H7 (cell line): ENCODE measurements at regions not wholly inside any gene's neighbourhood (a gene's known extent, or its start where the extent isn't known, plus 50 kb on each side); places are given as distances from the start of the nearest gene placed in this dataset.

Experiments used
- DNase-seq: peaks from one replicate; pipeline ENCODE4 v3.0.0; 2012
- H3K27me3 ChIP-seq: 2 replicates; pipeline ENCODE4 v1.6.0; 2011; ENCODE audit warnings: mild to moderate bottlenecking, low read length; ENCODE audit not compliant: control insufficient read depth, insufficient read depth
- H3K36me3 ChIP-seq: replicated peaks from 2 replicates; pipeline ENCODE4 v1.5.1; 2011; ENCODE audit warnings: low read length; ENCODE audit not compliant: control insufficient read depth, insufficient read depth
- H3K4me3 ChIP-seq: 2 replicates; pipeline ENCODE4 v1.5.1; 2011; ENCODE audit warnings: low read depth, mild to moderate bottlenecking, control low read depth, low read length, moderate library complexity; ENCODE audit not compliant: insufficient read depth

- Histone ChIP-seq H3K4me3 (no peak overlapping the region), H3K36me3 (no peaks in the 10 kb centered on the region), H3K27me3 (no peaks in the 10 kb centered on the region)
- DNase-seq, result no peak
Measured at GRCh38 chr10:130466271-130466997, 330.2 kb downstream of the GLRX3 start.

GRCh38 chr10:130470286-130470685, 334.1 kb downstream of the GLRX3 start:
- DNase-seq, result no peak
- Histone ChIP-seq H3K27me3 (no peaks in the 10 kb centered on the region), H3K36me3 (no peaks in the 10 kb centered on the region), H3K4me3 (no peak overlapping the region)

GRCh38 chr10:130470973-130471372, 334.8 kb downstream of the GLRX3 start:
- no peaks in the 10 kb centered on the region for H3K27me3 ChIP-seq
- no peak overlapping the region for H3K4me3 ChIP-seq
- no peak for DNase-seq
- H3K36me3 ChIP-seq, result no peaks in the 10 kb centered on the region

- H3K4me3 ChIP-seq, result no peak overlapping the region
- DNase-seq, result no peak
- no peaks in the 10 kb centered on the region for H3K27me3 ChIP-seq
- no peaks in the 10 kb centered on the region for H3K36me3 ChIP-seq
Measured at GRCh38 chr10:130471486-130471885, 335.3 kb downstream of the GLRX3 start.

- Histone ChIP-seq H3K4me3 (no peak overlapping the region), H3K27me3 (no peaks in the 10 kb centered on the region)
- DNase-seq, result no peak
Measured at GRCh38 chr10:130472236-130472635, 336.0 kb downstream of the GLRX3 start.

GRCh38 chr10:130474591-130474990, 338.4 kb downstream of the GLRX3 start:
- DNase-seq, result no peak
- Histone ChIP-seq H3K27me3 (no peaks in the 10 kb centered on the region), H3K4me3 (no peak overlapping the region), H3K36me3 (no peaks in the 10 kb centered on the region)

More at GRCh38 chr10:130472236-130472635, 336.0 kb downstream of the GLRX3 start:
- no peaks in the 10 kb centered on the region for H3K36me3 ChIP-seq

DNA sequence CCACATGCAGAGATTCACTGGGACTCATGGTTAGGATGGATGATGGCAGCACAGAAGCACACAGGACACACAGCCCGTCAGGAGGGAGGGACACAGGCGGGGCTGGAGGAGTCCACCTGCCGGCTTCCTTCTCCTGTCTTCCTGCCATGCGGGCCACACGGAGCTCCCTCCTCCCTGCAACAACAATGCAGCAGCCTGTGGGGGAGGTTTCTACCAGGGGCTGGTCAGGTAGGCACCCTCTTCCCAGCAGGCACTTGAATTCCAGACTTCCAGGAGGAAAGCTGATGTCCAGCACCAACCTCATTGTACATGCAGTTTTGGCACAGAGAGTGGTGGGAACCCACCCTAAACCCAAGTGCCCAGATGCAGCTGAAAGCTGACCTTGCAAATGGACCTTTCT, 341.2 kb downstream of the GLRX3 start:
- no peak overlapping the region for H3K4me3 ChIP-seq
- H3K27me3 ChIP-seq, result no peaks in the 10 kb centered on the region
- no peaks in the 10 kb centered on the region for H3K36me3 ChIP-seq
- peak; percentile 41 for DNase-seq

DNA sequence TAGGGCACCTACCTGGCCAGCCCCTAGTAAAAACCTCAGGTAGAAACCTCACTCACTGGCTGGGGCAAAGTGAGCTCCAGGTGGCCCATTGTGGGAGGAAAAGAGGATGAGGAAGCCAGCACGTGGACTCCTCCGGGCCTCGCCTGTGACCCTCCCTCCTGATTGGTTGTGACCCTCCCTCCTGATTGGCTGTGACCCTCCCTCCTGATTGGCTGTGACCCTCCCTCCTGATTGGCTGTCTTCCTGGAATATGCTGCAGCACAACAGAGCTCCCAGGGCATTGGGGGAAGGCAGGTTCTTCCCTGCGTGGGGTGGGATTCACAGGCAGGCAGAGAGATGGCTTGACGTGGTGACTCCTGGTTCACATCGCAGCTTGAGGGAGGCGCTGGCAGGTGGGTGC, 343.0 kb downstream of the GLRX3 start:
- H3K36me3 ChIP-seq, result no peaks in the 10 kb centered on the region
- no peak overlapping the region for H3K4me3 ChIP-seq
- no peaks in the 10 kb centered on the region for H3K27me3 ChIP-seq
- DNase-seq, result no peak

- Histone ChIP-seq H3K36me3 (no peaks in the 10 kb centered on the region), H3K4me3 (no peak overlapping the region), H3K27me3 (no peaks in the 10 kb centered on the region)
- DNase-seq, result no peak
Measured at GRCh38 chr10:130479926-130480325, 343.7 kb downstream of the GLRX3 start.

DNA sequence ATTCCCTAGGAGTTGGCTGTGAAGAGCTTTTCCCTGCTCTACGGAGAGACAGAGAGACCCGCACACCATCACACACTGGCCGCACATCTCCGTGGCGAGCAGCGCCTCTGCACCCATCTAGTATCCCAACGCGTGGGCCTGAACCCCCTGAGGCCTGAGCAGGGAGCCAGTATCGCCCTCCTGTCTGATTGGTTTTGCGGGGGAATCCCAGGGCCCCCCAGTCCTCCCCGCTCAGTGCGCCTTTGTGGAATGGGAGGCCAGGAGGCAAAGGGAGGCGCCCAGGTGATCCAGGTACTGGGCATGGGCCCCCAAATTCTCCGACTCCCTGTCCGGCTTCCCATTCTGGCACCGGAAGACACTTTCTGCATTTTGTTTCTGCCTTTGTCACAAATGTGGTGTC, 344.3 kb downstream of the GLRX3 start:
- no peaks in the 10 kb centered on the region for H3K36me3 ChIP-seq
- H3K27me3 ChIP-seq, result no peaks in the 10 kb centered on the region
- H3K4me3 ChIP-seq, result no peak overlapping the region
- no peak for DNase-seq

GRCh38 chr10:130481076-130481930, 345.1 kb downstream of the GLRX3 start:
- H3K4me3 ChIP-seq, result no peak overlapping the region
- no peaks in the 10 kb centered on the region for H3K27me3 ChIP-seq
- H3K36me3 ChIP-seq, result no peaks in the 10 kb centered on the region
- peak; percentile 35 for DNase-seq

DNA sequence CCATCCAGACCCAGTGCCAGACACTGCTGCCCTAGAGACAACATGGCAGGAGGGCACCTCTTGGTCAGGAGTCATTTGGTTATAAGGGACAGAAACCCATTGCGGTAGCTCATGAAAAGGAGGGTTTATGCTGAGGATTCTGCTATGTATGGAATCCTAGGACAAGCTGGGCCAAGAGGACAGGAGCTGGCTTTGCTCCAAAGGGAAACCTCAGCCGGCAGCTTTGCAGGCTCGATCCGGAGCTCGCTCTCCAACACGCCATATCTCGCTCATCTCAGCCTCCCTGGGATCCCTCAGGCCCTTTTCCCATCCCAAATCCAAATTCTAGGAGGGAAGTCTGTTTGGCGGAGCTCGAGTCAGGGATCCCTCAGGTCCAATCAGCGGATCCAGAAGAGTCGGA, 345.7 kb downstream of the GLRX3 start:
- H3K36me3 ChIP-seq, result no peaks in the 10 kb centered on the region
- no peak for DNase-seq
- H3K4me3 ChIP-seq, result no peak overlapping the region
- H3K27me3 ChIP-seq, result no peaks in the 10 kb centered on the region

DNA sequence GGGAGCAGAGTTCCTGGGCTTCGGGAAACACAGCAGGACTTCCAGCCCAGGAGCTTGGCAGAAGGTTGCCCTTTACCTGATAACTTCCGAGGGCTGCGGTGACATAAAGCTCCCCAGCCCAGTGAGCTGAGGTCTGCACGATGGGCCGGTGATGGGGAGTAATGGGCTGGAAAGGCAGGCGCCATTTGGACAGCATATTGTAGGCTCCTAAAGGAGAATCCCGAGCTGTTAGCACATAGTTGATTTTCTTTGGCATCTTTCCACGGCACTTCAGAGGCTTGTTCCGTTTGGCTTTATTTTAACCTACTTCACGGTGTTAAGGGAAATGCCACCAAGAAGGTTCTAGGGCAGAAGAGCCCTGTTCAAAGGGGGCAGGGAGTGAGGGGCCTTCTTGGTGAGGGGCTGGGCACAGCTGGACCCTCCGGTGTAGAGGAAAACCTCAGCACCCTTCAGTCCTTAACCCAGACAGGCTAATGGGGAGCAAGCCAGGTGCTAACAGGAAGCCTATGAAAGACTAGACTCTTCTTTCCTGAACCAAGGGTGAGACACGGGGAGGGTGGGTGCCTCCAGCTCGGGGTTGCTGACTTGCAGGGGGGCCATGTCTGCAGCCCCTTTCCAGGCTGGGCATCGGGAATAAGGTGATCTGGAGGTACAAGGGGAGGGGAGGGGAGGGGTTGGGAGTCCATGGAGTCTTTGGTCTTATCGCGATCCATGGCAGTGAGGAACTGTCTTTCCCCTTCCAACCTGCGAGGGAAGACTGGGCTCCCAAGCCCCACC, 347.7 kb downstream of the GLRX3 start:
- H3K27me3 ChIP-seq, result no peaks in the 10 kb centered on the region

DNA sequence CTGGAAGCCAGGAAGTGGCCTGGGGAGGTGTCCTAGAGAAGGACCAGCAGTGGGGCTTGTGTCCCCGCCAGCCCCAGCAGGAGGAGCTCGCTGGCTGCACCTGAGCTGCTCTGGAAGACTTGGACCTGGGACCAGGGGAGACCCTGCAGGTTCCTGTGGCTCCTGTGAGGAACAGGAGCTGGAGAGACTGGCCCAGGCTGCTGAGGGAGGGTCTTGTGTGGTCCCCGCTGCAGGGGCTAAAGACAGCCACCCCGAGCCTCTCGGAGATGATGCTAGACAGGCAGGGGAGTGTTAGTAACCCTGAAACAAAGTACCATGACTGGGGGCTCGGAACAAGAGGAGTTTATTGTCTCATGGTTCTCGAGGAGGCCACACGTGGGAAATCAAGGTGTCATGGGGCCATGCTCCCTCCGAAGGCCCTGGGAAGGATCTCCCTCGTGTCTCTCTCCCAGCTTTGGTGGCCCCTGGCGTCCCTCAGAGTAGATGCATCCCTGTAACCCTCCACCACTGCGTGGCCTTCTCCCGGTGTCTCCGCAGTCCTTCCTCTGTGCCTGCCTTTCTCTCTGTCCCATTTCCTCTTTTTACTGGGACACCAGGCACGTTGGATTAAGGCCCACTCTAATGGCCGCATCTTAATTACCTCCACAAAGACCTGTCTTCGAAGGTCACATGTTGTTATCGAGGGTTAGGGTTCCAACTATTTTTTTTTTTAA, 348.4 kb downstream of the GLRX3 start:
- Histone ChIP-seq H3K36me3 (no peaks in the 10 kb centered on the region), H3K4me3 (no peak overlapping the region), H3K27me3 (no peaks in the 10 kb centered on the region)
- peak; percentile 41 for DNase-seq

More for the DNA sequence above, 347.7 kb downstream of the GLRX3 start:
- DNase-seq, result peak; percentile 39
- H3K4me3 ChIP-seq, result no peak overlapping the region
- no peaks in the 10 kb centered on the region for H3K36me3 ChIP-seq
